SU-DHL-6 (cell line): ENCODE measurements at regions not wholly inside any gene's neighbourhood (a gene's known extent, or its start where the extent isn't known, plus 50 kb on each side); places are given as distances from the start of the nearest gene placed in this dataset.

Experiments
- EZH2phosphoT487 ChIP-seq: fragments of 200-600 bp; sonication (generic), shearing (Covaris generic); conservative IDR thresholded peaks from 2 replicates; pipeline ENCODE4 v1.6.1; 2018; ENCODE audit warnings: mild to moderate bottlenecking, antibody characterized with exemption, low read length, moderate library complexity, mixed read lengths
- TF ChIP-seq, protein P1 (sequence below): fragments of 200-600 bp; sonication (generic); IDR thresholded peaks from one replicate; pipeline ENCODE4 v1.5.1; 2017; ENCODE audit warnings: antibody characterized with exemption, mild to moderate bottlenecking, low read length, moderate library complexity; ENCODE audit not compliant: insufficient read depth, poor library complexity, severe bottlenecking

- TF ChIP-seq, protein P1, sequence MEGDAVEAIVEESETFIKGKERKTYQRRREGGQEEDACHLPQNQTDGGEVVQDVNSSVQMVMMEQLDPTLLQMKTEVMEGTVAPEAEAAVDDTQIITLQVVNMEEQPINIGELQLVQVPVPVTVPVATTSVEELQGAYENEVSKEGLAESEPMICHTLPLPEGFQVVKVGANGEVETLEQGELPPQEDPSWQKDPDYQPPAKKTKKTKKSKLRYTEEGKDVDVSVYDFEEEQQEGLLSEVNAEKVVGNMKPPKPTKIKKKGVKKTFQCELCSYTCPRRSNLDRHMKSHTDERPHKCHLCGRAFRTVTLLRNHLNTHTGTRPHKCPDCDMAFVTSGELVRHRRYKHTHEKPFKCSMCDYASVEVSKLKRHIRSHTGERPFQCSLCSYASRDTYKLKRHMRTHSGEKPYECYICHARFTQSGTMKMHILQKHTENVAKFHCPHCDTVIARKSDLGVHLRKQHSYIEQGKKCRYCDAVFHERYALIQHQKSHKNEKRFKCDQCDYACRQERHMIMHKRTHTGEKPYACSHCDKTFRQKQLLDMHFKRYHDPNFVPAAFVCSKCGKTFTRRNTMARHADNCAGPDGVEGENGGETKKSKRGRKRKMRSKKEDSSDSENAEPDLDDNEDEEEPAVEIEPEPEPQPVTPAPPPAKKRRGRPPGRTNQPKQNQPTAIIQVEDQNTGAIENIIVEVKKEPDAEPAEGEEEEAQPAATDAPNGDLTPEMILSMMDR = no peak
- no peak for TF ChIP-seq EZH2phosphoT487
Observed at GRCh38 chr21:31493350-31493880, 149.4 kb upstream of the TIAM1 start.
